ENCODE measurements at regions not wholly inside any gene's neighbourhood (a gene's known extent, or its start where the extent isn't known, plus 50 kb on each side); places are given as distances from the start of the nearest gene placed in this dataset.

DNA sequence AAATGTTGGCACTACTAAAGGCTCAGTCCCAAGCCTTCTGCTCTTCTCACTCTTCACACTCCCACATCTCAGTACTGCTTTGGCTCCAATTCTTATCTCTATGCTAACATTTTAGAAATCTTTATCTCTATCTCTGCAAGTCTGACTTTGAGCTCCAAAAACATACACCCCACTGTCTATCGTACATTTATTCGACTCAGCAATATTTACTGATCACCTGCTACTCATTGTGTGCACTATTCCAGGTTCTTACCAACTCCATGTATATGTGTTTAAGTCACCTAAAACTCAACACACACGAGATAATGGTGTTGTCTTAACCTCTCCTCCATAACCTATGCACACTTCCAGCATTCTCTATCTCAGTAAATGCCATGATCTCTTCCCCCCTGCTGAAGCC is 268.2 kb upstream of the CRIM1 start:
- DNase-seq: no peak
- Mint-ChIP-seq H3K27me3 (ENCODE audit: low read depth) (peaks cover 10% of the 10 kb centered on the region), H3K4me1 (ENCODE audit: low read depth) (no peaks in the 10 kb centered on the region), H3K9me3 (no peaks in the 10 kb centered on the region), H3K36me3 (ENCODE audit: insufficient read depth) (no peaks in the 10 kb centered on the region), H3K4me3 (no peak overlapping the region)
- no peak for ATAC-seq

DNA sequence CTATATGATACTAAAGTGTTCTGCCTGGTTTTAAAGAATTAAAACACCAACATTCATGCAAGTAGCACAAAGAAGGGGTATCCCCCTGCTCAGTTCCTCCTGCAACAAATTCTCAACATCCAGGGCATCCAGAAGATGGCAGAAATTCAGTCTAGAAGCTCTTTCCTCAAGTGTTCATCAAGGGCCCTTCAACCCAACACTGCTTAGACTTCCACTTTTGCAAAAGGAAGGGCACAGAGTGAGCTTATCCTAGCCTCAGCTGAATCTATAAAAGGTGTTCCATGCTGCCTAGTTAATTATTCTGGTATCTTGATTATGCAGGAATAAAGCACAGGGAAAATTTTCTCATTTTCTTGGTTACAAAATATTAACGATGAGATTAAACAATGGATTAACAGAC is 275.8 kb upstream of the CRIM1 start:
- no peak overlapping the region for H3K4me3 Mint-ChIP-seq
- DNase-seq (no peak), ATAC-seq (no peak)
- H3K4me1 Mint-ChIP-seq (ENCODE audit: low read depth): no peaks in the 10 kb centered on the region
- H3K36me3 Mint-ChIP-seq (ENCODE audit: insufficient read depth): no peaks in the 10 kb centered on the region
- H3K27me3 Mint-ChIP-seq (ENCODE audit: low read depth): no peaks in the 10 kb centered on the region
- no peaks in the 10 kb centered on the region for H3K9me3 Mint-ChIP-seq

GRCh38 chr2:36074008-36074407 is 281.6 kb upstream of the CRIM1 start:
- ATAC-seq (no peak), DNase-seq (no peak)
- no peaks in the 10 kb centered on the region for H3K4me1 Mint-ChIP-seq (ENCODE audit: low read depth)
- no peak overlapping the region for H3K4me3 Mint-ChIP-seq
- H3K27me3 Mint-ChIP-seq (ENCODE audit: low read depth): no peaks in the 10 kb centered on the region
- no peaks in the 10 kb centered on the region for H3K36me3 Mint-ChIP-seq (ENCODE audit: insufficient read depth)
- no peaks in the 10 kb centered on the region for H3K9me3 Mint-ChIP-seq

GRCh38 chr2:36071698-36072097 is 283.9 kb upstream of the CRIM1 start:
- DNase-seq: no peak
- H3K4me3 Mint-ChIP-seq: no peak overlapping the region
- no peaks in the 10 kb centered on the region for H3K9me3 Mint-ChIP-seq

DNA sequence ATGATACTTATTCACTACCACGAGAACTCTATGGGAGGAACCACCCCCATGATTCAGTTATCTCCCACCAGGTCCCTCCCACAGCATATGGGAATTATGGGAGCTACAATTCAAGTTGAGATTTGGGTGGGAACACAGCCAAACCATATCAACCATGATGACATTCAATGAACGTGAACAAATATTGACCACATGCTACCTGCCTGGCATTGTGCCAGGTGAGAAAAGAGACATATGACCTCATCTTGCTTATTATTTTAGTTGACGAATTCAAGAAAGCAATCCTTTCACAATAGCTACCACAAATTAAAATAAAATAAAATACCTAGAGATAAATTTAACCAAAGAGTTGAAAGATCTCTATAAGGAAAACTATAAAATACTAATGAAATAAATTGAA is 286.5 kb upstream of the CRIM1 start:
- no peaks in the 10 kb centered on the region for H3K27me3 Mint-ChIP-seq (ENCODE audit: low read depth)
- no peaks in the 10 kb centered on the region for H3K4me1 Mint-ChIP-seq (ENCODE audit: low read depth)
- no peak for ATAC-seq
- no peaks in the 10 kb centered on the region for H3K36me3 Mint-ChIP-seq (ENCODE audit: insufficient read depth)
- H3K9me3 Mint-ChIP-seq: no peaks in the 10 kb centered on the region
- DNase-seq: no peak
- H3K4me3 Mint-ChIP-seq: no peak overlapping the region

More at GRCh38 chr2:36071698-36072097, 283.9 kb upstream of the CRIM1 start:
- ATAC-seq: no peak
- Mint-ChIP-seq H3K36me3 (ENCODE audit: insufficient read depth) (no peaks in the 10 kb centered on the region), H3K4me1 (ENCODE audit: low read depth) (no peaks in the 10 kb centered on the region), H3K27me3 (ENCODE audit: low read depth) (no peaks in the 10 kb centered on the region)

- Mint-ChIP-seq H3K27me3 (ENCODE audit: low read depth) (no peaks in the 10 kb centered on the region), H3K9me3 (no peaks in the 10 kb centered on the region), H3K36me3 (ENCODE audit: insufficient read depth) (no peaks in the 10 kb centered on the region), H3K4me1 (ENCODE audit: low read depth) (no peaks in the 10 kb centered on the region), H3K4me3 (no peak overlapping the region)
- ATAC-seq (no peak), DNase-seq (no peak)
Measured at GRCh38 chr2:36068086-36068485, 287.5 kb upstream of the CRIM1 start.

- H3K9me3 Mint-ChIP-seq: peaks cover 4% of the 10 kb centered on the region
- no peaks in the 10 kb centered on the region for H3K36me3 Mint-ChIP-seq (ENCODE audit: insufficient read depth)
- ATAC-seq (no peak), DNase-seq (no peak)
- peaks cover 5% of the 10 kb centered on the region for H3K27me3 Mint-ChIP-seq (ENCODE audit: low read depth)
- H3K4me1 Mint-ChIP-seq (ENCODE audit: low read depth): peaks cover 3% of the 10 kb centered on the region
- no peak overlapping the region for H3K4me3 Mint-ChIP-seq
Measured at GRCh38 chr2:36060133-36060532, 295.4 kb upstream of the CRIM1 start.

DNA sequence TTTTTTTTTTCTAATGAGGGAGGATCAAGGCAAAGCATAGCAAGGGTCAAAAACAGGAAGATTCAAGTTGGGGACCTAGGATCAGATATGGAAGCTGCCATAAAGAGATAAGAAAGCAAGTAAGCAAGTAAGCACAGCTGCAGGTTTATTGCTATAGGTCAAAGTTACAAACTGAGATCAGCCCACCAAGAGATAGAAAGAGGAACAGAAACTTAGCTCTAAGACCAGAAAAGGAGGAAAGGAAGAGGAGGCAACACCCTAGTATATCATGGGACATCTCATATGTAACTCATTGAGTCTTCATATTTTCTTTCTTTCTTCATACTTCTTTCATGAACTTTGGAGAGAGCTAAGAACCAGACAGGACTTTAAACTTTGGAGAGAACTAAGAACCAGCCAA is 295.9 kb upstream of the CRIM1 start:
- Mint-ChIP-seq H3K27me3 (ENCODE audit: low read depth) (peaks cover 5% of the 10 kb centered on the region), H3K36me3 (ENCODE audit: insufficient read depth) (no peaks in the 10 kb centered on the region), H3K4me3 (no peak overlapping the region), H3K9me3 (peaks cover 4% of the 10 kb centered on the region), H3K4me1 (ENCODE audit: low read depth) (peaks cover 3% of the 10 kb centered on the region)
- DNase-seq (no peak), ATAC-seq (no peak)

DNA sequence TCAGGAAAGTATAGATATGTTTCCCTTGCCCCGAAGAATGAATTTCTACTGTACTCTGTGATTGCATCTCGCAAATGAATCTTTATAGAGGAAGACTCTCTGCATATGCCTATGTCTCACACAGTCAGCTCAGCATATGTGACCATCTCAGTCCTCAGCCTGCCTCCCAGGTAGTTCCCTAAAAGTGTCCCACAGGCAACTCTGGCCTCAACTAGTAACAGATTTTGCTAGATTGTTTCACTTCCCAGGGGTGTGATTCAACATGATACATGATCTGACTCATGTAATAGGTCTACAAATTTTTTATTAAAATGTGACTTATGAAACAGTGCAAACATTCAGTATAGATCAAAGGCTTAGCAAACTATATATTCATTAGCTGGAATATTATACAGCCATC is 296.6 kb upstream of the CRIM1 start:
- Mint-ChIP-seq H3K4me3 (no peak overlapping the region), H3K27me3 (ENCODE audit: low read depth) (peaks cover 5% of the 10 kb centered on the region), H3K9me3 (peaks cover 4% of the 10 kb centered on the region), H3K36me3 (ENCODE audit: insufficient read depth) (no peaks in the 10 kb centered on the region), H3K4me1 (ENCODE audit: low read depth) (peaks cover 3% of the 10 kb centered on the region)
- DNase-seq: no peak
- ATAC-seq: no peak

DNA sequence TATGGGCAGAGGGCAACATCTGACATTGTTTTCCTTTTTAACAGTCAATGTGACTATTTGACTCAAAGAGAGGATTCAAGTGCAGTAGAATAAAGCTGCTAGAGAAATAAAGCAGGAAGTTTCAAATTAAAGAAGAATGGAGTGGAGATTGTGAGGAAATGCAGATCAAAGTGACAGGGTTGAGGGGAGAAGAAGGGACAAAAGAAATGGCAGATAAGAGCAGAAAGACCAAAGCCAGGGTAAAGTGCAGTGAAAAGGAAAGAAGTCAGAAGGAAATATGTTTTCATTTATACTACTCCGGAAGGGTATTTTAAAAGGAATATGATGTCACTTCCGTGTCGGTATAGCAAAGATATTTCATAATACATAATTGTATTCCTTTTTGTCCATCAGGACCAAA is 297.5 kb upstream of the CRIM1 start:
- peaks cover 3% of the 10 kb centered on the region for H3K4me1 Mint-ChIP-seq (ENCODE audit: low read depth)
- H3K4me3 Mint-ChIP-seq: peak overlapping the region; percentile 22
- no peaks in the 10 kb centered on the region for H3K36me3 Mint-ChIP-seq (ENCODE audit: insufficient read depth)
- H3K9me3 Mint-ChIP-seq: peaks cover 4% of the 10 kb centered on the region
- H3K27me3 Mint-ChIP-seq (ENCODE audit: low read depth): peaks cover 5% of the 10 kb centered on the region
- DNase-seq (no peak), ATAC-seq (no peak)

- H3K4me1 Mint-ChIP-seq (ENCODE audit: low read depth): no peaks in the 10 kb centered on the region
- H3K36me3 Mint-ChIP-seq (ENCODE audit: insufficient read depth): no peaks in the 10 kb centered on the region
Measured at GRCh38 chr2:36052819-36053218, 302.8 kb upstream of the CRIM1 start.

DNA sequence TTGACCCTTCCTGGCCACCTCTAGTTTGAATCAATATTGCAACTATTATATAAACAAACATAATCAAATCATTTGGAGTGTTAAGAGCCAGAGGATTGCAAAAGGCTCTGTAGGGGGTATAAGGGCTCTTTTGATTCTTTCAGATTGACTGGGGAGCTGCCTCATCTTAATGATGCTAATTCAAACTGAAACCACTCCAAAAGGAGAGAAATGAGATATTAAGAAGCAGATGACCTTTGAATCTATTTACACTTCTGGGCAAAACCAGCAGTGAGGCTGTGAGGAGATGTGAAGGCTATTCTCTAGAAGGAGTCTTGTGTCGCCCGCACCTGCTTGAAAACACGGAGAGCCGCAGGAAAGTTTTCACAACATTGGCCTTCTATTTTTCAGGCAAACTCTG is 311.2 kb upstream of the CRIM1 start:
- H3K9me3 Mint-ChIP-seq: peaks cover 5% of the 10 kb centered on the region
- no peak overlapping the region for H3K4me3 Mint-ChIP-seq
- ATAC-seq: no peak
- no peaks in the 10 kb centered on the region for H3K27me3 Mint-ChIP-seq (ENCODE audit: low read depth)
- no peaks in the 10 kb centered on the region for H3K36me3 Mint-ChIP-seq (ENCODE audit: insufficient read depth)
- peaks cover 2% of the 10 kb centered on the region for H3K4me1 Mint-ChIP-seq (ENCODE audit: low read depth)
- no peak for DNase-seq

More at GRCh38 chr2:36052819-36053218, 302.8 kb upstream of the CRIM1 start:
- ATAC-seq (no peak), DNase-seq (no peak)
- Mint-ChIP-seq H3K27me3 (ENCODE audit: low read depth) (no peaks in the 10 kb centered on the region), H3K4me3 (no peak overlapping the region), H3K9me3 (peaks cover 8% of the 10 kb centered on the region)

DNA sequence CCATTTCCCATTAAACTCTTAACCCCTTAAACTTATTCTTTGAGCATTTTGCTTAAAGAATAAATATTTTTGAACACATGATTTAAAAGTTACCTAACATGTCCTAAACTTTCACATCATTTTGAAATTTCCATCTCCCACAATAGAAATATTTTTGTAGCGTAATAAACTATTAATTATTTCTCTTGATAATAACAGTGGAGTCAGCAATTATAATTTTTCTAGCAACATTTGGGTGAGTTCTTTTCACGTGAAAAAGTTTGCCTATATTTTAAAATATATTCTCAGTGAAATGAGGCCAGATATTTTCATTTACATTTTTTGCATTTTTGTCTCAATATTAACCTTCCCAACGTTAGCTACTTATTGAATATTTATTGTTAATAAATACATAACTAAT is 320.4 kb upstream of the CRIM1 start:
- no peaks in the 10 kb centered on the region for H3K4me1 Mint-ChIP-seq (ENCODE audit: low read depth)
- no peaks in the 10 kb centered on the region for H3K36me3 Mint-ChIP-seq (ENCODE audit: insufficient read depth)
- H3K4me3 Mint-ChIP-seq: no peak overlapping the region
- ATAC-seq (no peak), DNase-seq (no peak)
- peaks cover 8% of the 10 kb centered on the region for H3K9me3 Mint-ChIP-seq
- H3K27me3 Mint-ChIP-seq (ENCODE audit: low read depth): no peaks in the 10 kb centered on the region

GRCh38 chr2:36032046-36032445 is 323.5 kb upstream of the CRIM1 start:
- H3K4me3 Mint-ChIP-seq: no peak overlapping the region
- DNase-seq: no peak
- ATAC-seq: no peak
- H3K4me1 Mint-ChIP-seq (ENCODE audit: low read depth): peaks cover 3% of the 10 kb centered on the region
- H3K27me3 Mint-ChIP-seq (ENCODE audit: low read depth): no peaks in the 10 kb centered on the region
- H3K9me3 Mint-ChIP-seq: peaks cover 8% of the 10 kb centered on the region
- no peaks in the 10 kb centered on the region for H3K36me3 Mint-ChIP-seq (ENCODE audit: insufficient read depth)

GRCh38 chr2:36031471-36031870 is 324.1 kb upstream of the CRIM1 start:
- peaks cover 2% of the 10 kb centered on the region for H3K9me3 Mint-ChIP-seq
- ATAC-seq: no peak
- no peaks in the 10 kb centered on the region for H3K36me3 Mint-ChIP-seq (ENCODE audit: insufficient read depth)
- no peak overlapping the region for H3K4me3 Mint-ChIP-seq
- no peak for DNase-seq
- no peaks in the 10 kb centered on the region for H3K27me3 Mint-ChIP-seq (ENCODE audit: low read depth)
- peaks cover 3% of the 10 kb centered on the region for H3K4me1 Mint-ChIP-seq (ENCODE audit: low read depth)

DNA sequence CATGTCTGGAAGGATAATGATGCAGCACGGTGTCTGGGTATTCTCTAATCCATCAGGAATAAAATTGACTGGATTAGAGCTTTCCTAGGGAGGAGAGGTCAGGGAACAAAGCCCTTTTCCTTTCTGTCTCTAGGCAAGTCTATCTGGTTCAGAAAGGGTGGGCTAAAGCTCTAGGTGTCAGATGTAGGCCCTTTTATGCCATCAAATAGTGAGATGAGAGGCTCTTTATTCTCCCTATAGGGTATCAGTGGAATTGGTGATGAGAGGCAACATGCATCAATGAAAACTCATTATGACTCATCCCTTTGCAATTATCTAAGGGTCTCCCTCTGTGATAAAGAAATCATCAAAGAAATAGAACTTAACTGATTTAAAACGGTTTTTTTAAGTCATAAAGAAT is 328.0 kb upstream of the CRIM1 start:
- no peaks in the 10 kb centered on the region for H3K27me3 Mint-ChIP-seq (ENCODE audit: low read depth)
- DNase-seq: no peak
- peaks cover 3% of the 10 kb centered on the region for H3K4me1 Mint-ChIP-seq (ENCODE audit: low read depth)
- peak in 1 of 2 donors; percentile 50 for ATAC-seq
- no peak overlapping the region for H3K4me3 Mint-ChIP-seq
- H3K36me3 Mint-ChIP-seq (ENCODE audit: insufficient read depth): no peaks in the 10 kb centered on the region
- no peaks in the 10 kb centered on the region for H3K9me3 Mint-ChIP-seq
